ENCODE measurements at regions not wholly inside any gene's neighbourhood (a gene's known extent, or its start where the extent isn't known, plus 50 kb on each side); places are given as distances from the start of the nearest gene placed in this dataset.
"Not testable (repeated sequence)": the region's sequence is repeated elsewhere in the genome, so short reads cannot be mapped to it uniquely, and the experiment has no call there.

DNA sequence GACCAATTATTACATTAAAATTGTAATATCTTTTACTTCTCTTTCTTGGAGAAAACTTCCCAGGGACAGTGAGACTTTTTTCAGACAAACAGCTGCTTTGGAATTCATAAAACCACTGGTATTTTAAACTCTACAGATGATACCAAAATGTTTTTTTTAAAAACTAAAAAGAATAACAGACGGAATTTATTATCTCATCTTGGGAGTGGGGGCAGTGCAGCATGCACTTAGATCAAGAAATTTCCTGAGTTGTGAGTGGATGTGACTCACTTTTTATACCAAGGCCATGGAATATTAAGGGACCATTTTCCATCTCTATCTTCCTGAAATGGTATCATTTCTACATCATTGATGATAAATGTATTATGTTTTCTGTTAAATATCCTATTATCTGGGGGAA, 422.8 kb upstream of the HNRNPA3 start:
- no peak overlapping the region for H3K4me3 ChIP-seq
- no peaks in the 10 kb centered on the region for H3K4me1 ChIP-seq
- TF ChIP-seq POLR2A (IDR thresholded peaks at IDR 0.05) = no peak
- TF ChIP-seq, protein P1, sequence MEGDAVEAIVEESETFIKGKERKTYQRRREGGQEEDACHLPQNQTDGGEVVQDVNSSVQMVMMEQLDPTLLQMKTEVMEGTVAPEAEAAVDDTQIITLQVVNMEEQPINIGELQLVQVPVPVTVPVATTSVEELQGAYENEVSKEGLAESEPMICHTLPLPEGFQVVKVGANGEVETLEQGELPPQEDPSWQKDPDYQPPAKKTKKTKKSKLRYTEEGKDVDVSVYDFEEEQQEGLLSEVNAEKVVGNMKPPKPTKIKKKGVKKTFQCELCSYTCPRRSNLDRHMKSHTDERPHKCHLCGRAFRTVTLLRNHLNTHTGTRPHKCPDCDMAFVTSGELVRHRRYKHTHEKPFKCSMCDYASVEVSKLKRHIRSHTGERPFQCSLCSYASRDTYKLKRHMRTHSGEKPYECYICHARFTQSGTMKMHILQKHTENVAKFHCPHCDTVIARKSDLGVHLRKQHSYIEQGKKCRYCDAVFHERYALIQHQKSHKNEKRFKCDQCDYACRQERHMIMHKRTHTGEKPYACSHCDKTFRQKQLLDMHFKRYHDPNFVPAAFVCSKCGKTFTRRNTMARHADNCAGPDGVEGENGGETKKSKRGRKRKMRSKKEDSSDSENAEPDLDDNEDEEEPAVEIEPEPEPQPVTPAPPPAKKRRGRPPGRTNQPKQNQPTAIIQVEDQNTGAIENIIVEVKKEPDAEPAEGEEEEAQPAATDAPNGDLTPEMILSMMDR (IDR thresholded peaks at IDR 0.05) = no peak
- no peak overlapping the region for H3K27ac ChIP-seq
- no peaks in the 10 kb centered on the region for H3K27me3 ChIP-seq
- no peaks in the 10 kb centered on the region for H3K36me3 ChIP-seq
- no peak for DNase-seq
- no peaks in the 10 kb centered on the region for H3K9me3 ChIP-seq

DNA sequence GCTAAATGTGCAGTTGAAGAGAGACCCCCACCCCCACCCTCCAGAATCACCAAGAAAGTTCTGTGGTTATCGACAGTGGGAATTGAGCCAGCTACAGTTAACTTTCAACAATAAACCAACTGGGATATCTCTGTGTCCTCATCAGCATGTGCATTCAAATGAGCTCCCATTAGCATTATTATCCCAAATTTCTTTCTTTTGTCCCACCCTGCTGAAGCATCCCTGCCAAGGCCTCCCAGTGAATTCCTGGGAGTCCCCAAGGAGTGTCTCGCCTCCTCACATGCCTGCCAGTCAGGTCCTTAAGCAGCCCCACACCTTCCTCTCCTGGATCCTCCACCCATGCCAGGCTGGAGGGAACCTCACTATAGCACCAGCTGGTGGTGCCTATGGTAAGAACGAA, 422.1 kb upstream of the HNRNPA3 start:
- no peak for TF ChIP-seq POLR2A (IDR thresholded peaks at IDR 0.05)
- TF ChIP-seq, protein P1 (IDR thresholded peaks at IDR 0.05) = no peak
- no peak for DNase-seq
- Histone ChIP-seq H3K4me3 (no peak overlapping the region), H3K36me3 (no peaks in the 10 kb centered on the region), H3K9me3 (no peaks in the 10 kb centered on the region), H3K27me3 (no peaks in the 10 kb centered on the region), H3K27ac (no peak overlapping the region), H3K4me1 (no peaks in the 10 kb centered on the region)

DNA sequence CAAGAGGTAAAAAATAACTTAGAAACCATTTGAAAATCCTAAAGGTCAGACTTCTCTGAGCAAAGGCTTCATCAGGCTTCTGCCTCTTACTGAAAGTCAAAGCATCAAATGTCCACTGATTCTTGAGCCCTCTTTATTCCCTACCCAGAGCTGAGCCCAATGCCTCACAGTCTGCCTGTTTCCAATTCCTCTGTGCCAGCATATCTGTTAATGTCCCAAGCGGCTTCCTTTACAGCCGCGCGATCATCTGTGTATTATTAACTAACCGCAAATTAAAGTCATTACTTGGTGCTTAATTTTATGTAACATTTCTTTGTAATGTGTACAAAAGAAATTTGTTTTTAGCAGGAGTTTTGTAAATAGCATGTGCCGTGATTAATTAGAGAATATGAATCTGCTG, 418.8 kb upstream of the HNRNPA3 start:
- TF ChIP-seq POLR2A (IDR thresholded peaks at IDR 0.05) = no peak
- TF ChIP-seq, protein P1 (IDR thresholded peaks at IDR 0.05) = no peak
- Histone ChIP-seq H3K36me3 (no peaks in the 10 kb centered on the region), H3K27me3 (no peaks in the 10 kb centered on the region), H3K9me3 (no peaks in the 10 kb centered on the region), H3K27ac (no peak overlapping the region), H3K4me1 (no peaks in the 10 kb centered on the region), H3K4me3 (no peak overlapping the region)
- DNase-seq = no peak

- DNase-seq = no peak
- Histone ChIP-seq H3K4me1 (no peaks in the 10 kb centered on the region), H3K4me3 (no peak overlapping the region), H3K36me3 (no peaks in the 10 kb centered on the region), H3K27ac (no peak overlapping the region), H3K27me3 (no peaks in the 10 kb centered on the region), H3K9me3 (no peaks in the 10 kb centered on the region)
- TF ChIP-seq POLR2A (IDR thresholded peaks at IDR 0.05) = no peak
- TF ChIP-seq, protein P1 (IDR thresholded peaks at IDR 0.05) = no peak
These were observed 418.2 kb upstream of the HNRNPA3 start for GRCh38 chr2:176794392-176794791.

DNA sequence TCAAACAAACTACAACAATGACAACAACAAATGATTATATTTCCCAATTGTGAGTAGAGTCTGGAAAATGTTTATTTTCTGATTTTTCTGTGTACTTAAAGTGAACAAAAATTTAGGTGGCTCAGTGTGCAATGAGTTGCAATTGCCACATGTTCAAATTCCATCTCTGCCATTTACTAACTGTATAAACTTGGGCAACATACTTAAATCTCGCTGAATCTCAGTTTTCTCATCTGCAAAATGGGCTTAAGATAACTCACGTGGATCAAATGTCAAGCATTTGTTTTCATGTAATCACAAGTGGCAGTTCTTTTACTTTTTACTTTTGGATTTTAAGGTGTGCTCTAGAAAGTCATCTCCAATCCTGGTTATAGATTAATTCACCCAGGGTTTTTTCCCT, 416.8 kb upstream of the HNRNPA3 start:
- no peak overlapping the region for H3K27ac ChIP-seq
- no peak for DNase-seq
- no peaks in the 10 kb centered on the region for H3K4me1 ChIP-seq
- TF ChIP-seq, protein P1 (IDR thresholded peaks at IDR 0.05) = no peak
- no peak for TF ChIP-seq POLR2A (IDR thresholded peaks at IDR 0.05)
- H3K27me3 ChIP-seq = no peaks in the 10 kb centered on the region
- H3K9me3 ChIP-seq = no peaks in the 10 kb centered on the region
- no peak overlapping the region for H3K4me3 ChIP-seq
- no peaks in the 10 kb centered on the region for H3K36me3 ChIP-seq

- DNase-seq, H3K27me3 ChIP-seq, H3K27ac ChIP-seq, H3K9me3 ChIP-seq, H3K36me3 ChIP-seq, H3K4me1 ChIP-seq, H3K4me3 ChIP-seq: not testable (repeated sequence)
These were observed 415.9 kb upstream of the HNRNPA3 start for GRCh38 chr2:176796677-176797076.

All from Peyer's patch (tissue), 4 donors.